Brain microvascular endothelial cell (primary cell): ENCODE measurements at regions not wholly inside any gene's neighbourhood (a gene's known extent, or its start where the extent isn't known, plus 50 kb on each side); places are given as distances from the start of the nearest gene placed in this dataset.
"Not testable (repeated sequence)": the region's sequence is repeated elsewhere in the genome, so short reads cannot be mapped to it uniquely, and the experiment has no call there.

Source experiments
- DNase-seq: peaks from one replicate; pipeline ENCODE4 v3.0.0-alpha.2; 2020
- H3K27ac ChIP-seq: fragments of 250-450 bp; sonication (Bioruptor Pico); 2 replicates; pipeline ENCODE4 v1.5.1; 2020; ENCODE audit warnings: mild to moderate bottlenecking, moderate library complexity
- H3K27me3 ChIP-seq: fragments of 250-450 bp; sonication (Bioruptor Pico); replicated peaks from 2 replicates; pipeline ENCODE4 v1.5.1; 2020; ENCODE audit warnings: mild to moderate bottlenecking
- H3K36me3 ChIP-seq: fragments of 250-450 bp; sonication (Bioruptor Pico); replicated peaks from 2 replicates; pipeline ENCODE4 v1.5.1; 2020; ENCODE audit warnings: mild to moderate bottlenecking
- H3K4me3 ChIP-seq: 2 replicates; pipeline ENCODE4 v1.5.1; 2011; ENCODE audit warnings: low read depth, mild to moderate bottlenecking, control low read depth, low read length, moderate library complexity
- in situ Hi-C: cut with HindIII; loops from 2 replicates; pipeline ENCODE4 v1.10.0; 2017; ENCODE audit warnings: low sequenced_read_pairs, low pct_ligation_motif_present
- TF ChIP-seq, protein P1 (sequence below): IDR thresholded peaks from 2 replicates; pipeline ENCODE4 v1.5.1; 2011; ENCODE audit warnings: low read depth, mild to moderate bottlenecking, moderate library complexity, low read length, control low read depth, inconsistent platforms; ENCODE audit errors: missing control alignments

DNA sequence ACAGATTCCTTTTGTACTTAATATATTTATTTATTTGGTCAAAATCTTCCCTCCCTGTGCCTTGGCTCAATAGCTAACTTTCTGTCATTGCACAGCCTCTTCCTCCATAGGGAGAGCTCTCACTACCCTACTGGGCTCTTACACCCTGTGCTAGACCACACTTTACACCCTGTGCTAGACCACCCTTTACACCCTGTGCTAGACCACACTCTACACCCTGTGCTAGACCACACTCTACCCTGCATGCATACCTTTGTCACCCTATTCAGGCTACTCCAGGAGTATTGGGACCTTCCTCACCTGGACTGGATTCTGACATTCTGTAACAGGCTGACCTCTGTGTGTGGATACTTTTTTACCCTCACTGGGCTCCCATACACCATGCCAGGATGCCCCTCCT lies 298.5 kb upstream of the TPK1 start:
- Histone ChIP-seq H3K36me3 (no peaks in the 10 kb centered on the region), H3K27ac (no peak overlapping the region), H3K27me3 (no peaks in the 10 kb centered on the region), H3K4me3 (no peak overlapping the region)
- in situ Hi-C loops = no loop called here
- TF ChIP-seq, protein P1, sequence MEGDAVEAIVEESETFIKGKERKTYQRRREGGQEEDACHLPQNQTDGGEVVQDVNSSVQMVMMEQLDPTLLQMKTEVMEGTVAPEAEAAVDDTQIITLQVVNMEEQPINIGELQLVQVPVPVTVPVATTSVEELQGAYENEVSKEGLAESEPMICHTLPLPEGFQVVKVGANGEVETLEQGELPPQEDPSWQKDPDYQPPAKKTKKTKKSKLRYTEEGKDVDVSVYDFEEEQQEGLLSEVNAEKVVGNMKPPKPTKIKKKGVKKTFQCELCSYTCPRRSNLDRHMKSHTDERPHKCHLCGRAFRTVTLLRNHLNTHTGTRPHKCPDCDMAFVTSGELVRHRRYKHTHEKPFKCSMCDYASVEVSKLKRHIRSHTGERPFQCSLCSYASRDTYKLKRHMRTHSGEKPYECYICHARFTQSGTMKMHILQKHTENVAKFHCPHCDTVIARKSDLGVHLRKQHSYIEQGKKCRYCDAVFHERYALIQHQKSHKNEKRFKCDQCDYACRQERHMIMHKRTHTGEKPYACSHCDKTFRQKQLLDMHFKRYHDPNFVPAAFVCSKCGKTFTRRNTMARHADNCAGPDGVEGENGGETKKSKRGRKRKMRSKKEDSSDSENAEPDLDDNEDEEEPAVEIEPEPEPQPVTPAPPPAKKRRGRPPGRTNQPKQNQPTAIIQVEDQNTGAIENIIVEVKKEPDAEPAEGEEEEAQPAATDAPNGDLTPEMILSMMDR = no peak
- no peak for DNase-seq

DNA sequence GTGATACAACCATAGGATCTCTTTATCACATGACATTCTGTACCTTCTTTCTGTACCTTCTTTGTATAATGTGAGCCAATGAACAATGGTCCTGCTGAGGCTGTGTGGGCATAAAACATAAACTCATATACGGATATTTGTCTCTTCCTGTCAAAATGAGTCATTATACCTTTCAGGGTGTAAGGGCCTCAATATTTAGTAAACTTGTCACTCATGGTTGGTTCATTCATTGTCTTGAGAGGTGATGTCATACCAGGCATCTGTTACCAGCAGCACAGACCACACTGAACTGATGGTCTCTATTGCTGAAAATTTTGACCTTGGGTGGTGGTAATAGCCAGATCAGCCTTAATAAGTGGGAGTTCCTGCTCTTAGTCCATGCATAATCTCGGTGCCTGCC lies 287.6 kb upstream of the TPK1 start:
- no peaks in the 10 kb centered on the region for H3K36me3 ChIP-seq
- H3K27ac ChIP-seq = no peak overlapping the region
- in situ Hi-C loops = no loop called here
- DNase-seq = no peak
- no peak overlapping the region for H3K4me3 ChIP-seq
- TF ChIP-seq, protein P1 = no peak
- H3K27me3 ChIP-seq = no peaks in the 10 kb centered on the region

DNA sequence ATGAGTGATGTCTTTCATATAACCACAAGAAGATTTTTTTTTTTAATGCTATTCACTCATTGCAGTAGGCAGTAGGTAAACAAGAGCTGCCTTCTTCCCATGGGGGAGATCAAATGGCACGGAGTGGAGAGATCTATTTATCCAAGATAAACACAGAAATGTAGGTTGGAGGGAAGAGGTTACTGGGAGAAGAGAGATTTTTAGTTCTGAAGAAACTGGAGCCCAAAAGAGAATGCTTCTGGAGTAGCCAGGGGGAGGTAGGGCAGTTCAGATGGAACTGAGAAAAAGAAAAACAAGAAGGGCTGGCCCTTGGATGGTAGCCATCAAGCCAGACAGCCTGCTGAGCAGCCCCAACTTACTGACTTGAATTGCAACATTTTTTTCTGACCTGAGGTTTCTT lies 270.1 kb upstream of the TPK1 start:
- DNase-seq = no peak
- no peak overlapping the region for H3K27ac ChIP-seq
- no peaks in the 10 kb centered on the region for H3K27me3 ChIP-seq
- H3K36me3 ChIP-seq = no peaks in the 10 kb centered on the region
- TF ChIP-seq, protein P1 = no peak
- H3K4me3 ChIP-seq = no peak overlapping the region
- in situ Hi-C loops = no loop called here

DNA sequence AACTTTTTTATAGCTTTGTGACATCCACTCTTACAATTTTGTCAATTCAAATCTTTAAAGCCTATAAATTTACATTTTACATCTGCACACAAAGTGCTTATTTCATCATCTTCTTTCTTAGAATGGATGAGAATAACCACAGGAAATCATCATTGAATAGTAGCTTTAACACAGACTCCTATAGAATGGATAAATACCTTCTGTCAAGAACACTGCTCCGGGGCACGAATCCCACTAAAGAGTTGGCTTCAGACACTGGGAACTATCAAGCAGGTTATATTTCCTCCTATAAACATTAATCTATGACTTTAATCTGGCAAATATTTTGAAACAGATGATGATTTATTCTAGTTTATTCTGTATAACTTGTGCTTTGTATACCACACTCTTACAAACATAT lies 269.7 kb upstream of the TPK1 start:
- H3K27ac ChIP-seq = no peak overlapping the region
- TF ChIP-seq, protein P1 = no peak
- no peaks in the 10 kb centered on the region for H3K36me3 ChIP-seq
- H3K4me3 ChIP-seq = no peak overlapping the region
- no peak for DNase-seq
- H3K27me3 ChIP-seq = no peaks in the 10 kb centered on the region
- in situ Hi-C loops = no loop called here

DNA sequence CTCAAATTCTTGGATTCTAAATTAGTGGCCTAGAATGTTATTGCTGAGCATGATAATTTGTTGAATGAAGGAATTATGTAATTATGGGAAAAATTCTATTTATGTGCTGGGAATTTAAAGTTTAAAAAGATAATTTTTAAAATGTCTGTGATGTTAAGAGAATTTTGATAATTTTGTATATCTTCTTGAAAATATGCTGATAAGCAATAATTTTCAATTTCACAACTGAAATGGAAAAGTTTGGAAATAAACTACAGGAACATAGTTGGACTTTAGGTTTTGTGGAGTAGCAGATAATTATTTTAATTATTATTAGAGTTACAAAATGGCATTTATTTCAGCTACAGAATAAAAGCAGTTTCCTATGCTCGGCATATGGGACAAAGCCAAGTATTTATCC lies 268.5 kb upstream of the TPK1 start:
- no peak for DNase-seq
- no peaks in the 10 kb centered on the region for H3K27me3 ChIP-seq
- TF ChIP-seq, protein P1 = no peak
- in situ Hi-C loops = no loop called here
- H3K27ac ChIP-seq = no peak overlapping the region
- H3K4me3 ChIP-seq = no peak overlapping the region
- H3K36me3 ChIP-seq = no peaks in the 10 kb centered on the region

DNA sequence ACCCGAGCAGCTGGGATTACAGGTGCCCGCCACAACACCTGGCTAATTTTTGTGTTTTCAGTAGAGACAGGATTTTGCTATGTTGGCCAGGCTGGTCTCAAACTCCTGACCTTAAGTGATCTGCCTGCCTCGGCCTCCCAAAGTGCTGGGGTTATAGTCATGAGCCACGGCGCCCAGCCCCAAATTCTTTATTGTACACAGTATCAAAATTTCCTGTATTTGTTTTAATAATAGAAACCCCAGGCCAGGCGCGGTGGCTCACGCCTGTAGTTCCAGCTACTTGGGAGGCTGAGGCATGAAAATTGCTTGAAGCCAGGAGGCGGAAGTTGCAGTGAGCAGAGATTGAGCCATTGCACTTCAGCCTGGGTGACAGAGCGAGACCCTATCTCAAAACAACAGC lies 266.3 kb upstream of the TPK1 start:
- DNase-seq, H3K4me3 ChIP-seq: not testable (repeated sequence)

More for the DNA sequence above, 266.3 kb upstream of the TPK1 start:
- H3K27me3 ChIP-seq, H3K27ac ChIP-seq, H3K36me3 ChIP-seq, in situ Hi-C loops: not testable (repeated sequence)
